PFSK-1 (cell line): ENCODE measurements at regions not wholly inside any gene's neighbourhood (a gene's known extent, or its start where the extent isn't known, plus 50 kb on each side); places are given as distances from the start of the nearest gene placed in this dataset.

Experiments used
- FOXP2 ChIP-seq: optimal IDR thresholded peaks from 2 replicates; pipeline ENCODE3; 2011; ENCODE audit warnings: borderline replicate concordance, control low read depth, inconsistent platforms; ENCODE audit not compliant: insufficient read depth; ENCODE audit errors: extremely low read length, extremely low read depth
- POLR2AphosphoS5 ChIP-seq: IDR thresholded peaks from 2 replicates; pipeline ENCODE4 v1.6.1; 2012; ENCODE audit warnings: low read depth, mild to moderate bottlenecking, control low read depth, low read length, moderate library complexity
- SIN3A ChIP-seq: IDR thresholded peaks from 2 replicates; pipeline ENCODE4 v1.6.1; 2012; ENCODE audit warnings: mild to moderate bottlenecking, low read length, moderate library complexity, borderline replicate concordance; ENCODE audit not compliant: insufficient read depth
- TAF1 ChIP-seq: IDR thresholded peaks from 2 replicates; pipeline ENCODE4 v1.6.1; 2012; ENCODE audit warnings: low read length, control low read depth, borderline replicate concordance; ENCODE audit not compliant: insufficient read depth
- TF ChIP-seq, protein P1 (sequence below), 2 experiments: IDR thresholded peaks; 2 replicates each; pipeline versions ENCODE4 v1.6.1 to v1.8.0; 2011 to 2012; ENCODE audit warnings: low read depth in 2 of 2, low read length in 2 of 2, control low read depth in 1 of 2, inconsistent platforms in 1 of 2, mild to moderate bottlenecking in 1 of 2, moderate library complexity in 1 of 2; ENCODE audit not compliant: insufficient read depth in 1 of 2

DNA sequence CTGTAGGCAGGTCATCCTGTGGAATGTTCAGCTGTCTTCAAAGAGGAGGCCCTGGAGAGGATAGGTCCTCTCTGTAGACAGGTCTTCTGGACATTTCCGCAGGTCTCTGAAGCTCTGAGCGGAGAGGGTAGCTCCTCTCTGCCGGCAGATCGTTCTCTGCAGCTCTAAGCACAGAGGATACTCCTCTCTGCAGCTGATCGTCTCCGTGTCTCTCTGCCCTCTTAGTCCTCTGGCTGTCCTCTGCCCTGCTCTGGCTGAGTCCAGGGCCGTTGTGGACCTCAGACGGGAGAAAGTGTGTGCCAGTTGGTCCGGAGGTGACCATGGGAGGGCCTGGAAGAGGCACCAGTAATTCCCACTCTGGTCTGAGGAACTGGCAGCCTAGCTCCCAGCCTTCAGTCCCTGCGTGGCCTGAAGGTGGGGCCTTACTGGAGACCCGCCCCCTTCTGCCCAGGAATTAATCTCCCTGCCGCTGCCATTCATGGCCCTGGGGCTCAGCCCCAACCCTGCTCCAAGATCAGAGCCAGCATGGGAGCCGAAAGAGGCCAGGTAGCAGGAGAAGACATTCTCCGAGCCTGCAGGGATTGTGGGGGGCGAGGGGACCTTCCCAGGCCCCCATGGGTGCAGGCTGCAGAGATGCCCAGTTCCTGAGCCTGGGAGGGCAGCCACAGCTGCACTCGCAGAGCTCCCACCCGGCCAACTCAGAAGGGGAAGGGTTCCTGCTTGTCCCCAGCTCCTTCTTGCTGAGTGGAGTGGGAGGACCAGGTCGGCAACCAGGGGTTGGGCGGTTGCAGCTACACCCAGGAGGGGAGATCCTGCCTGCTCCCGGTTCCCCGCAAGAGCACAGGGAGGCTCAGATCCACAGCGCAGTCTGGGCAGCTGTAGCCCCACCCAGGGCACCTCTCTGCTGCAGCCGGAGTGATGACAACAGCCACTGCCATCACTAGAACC, 488.7 kb downstream of the RSL24D1 start:
- TF ChIP-seq, protein P1, sequence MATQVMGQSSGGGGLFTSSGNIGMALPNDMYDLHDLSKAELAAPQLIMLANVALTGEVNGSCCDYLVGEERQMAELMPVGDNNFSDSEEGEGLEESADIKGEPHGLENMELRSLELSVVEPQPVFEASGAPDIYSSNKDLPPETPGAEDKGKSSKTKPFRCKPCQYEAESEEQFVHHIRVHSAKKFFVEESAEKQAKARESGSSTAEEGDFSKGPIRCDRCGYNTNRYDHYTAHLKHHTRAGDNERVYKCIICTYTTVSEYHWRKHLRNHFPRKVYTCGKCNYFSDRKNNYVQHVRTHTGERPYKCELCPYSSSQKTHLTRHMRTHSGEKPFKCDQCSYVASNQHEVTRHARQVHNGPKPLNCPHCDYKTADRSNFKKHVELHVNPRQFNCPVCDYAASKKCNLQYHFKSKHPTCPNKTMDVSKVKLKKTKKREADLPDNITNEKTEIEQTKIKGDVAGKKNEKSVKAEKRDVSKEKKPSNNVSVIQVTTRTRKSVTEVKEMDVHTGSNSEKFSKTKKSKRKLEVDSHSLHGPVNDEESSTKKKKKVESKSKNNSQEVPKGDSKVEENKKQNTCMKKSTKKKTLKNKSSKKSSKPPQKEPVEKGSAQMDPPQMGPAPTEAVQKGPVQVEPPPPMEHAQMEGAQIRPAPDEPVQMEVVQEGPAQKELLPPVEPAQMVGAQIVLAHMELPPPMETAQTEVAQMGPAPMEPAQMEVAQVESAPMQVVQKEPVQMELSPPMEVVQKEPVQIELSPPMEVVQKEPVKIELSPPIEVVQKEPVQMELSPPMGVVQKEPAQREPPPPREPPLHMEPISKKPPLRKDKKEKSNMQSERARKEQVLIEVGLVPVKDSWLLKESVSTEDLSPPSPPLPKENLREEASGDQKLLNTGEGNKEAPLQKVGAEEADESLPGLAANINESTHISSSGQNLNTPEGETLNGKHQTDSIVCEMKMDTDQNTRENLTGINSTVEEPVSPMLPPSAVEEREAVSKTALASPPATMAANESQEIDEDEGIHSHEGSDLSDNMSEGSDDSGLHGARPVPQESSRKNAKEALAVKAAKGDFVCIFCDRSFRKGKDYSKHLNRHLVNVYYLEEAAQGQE (IDR thresholded peaks at IDR 0.05; ENCODE audit: insufficient read depth in 1 of 2, low read depth in 2 of 2, low read length in 2 of 2), result no peak
- TF ChIP-seq POLR2AphosphoS5, result no peak
- TF ChIP-seq SIN3A, result no peak
- no peak for TF ChIP-seq TAF1

GRCh38 chr15:54687628-54688027, 509.1 kb downstream of the RSL24D1 start:
- TF ChIP-seq POLR2AphosphoS5 (no peak), TAF1 (no peak), FOXP2 (no peak), SIN3A (no peak)
- TF ChIP-seq, protein P1 (IDR thresholded peaks at IDR 0.05; ENCODE audit: insufficient read depth in 1 of 2, low read depth in 2 of 2, low read length in 2 of 2), result no peak
